Naive B cell (primary cell): ENCODE measurements at regions not wholly inside any gene's neighbourhood (a gene's known extent, or its start where the extent isn't known, plus 50 kb on each side); places are given as distances from the start of the nearest gene placed in this dataset.

ENCODE experiments used
- ATAC-seq, 2 donors: fragments of 150-1000 bp; cut with Tn5 transposase; 2 replicates each; pipeline ENCODE4 v1.10.0; 2021; ENCODE audit warnings: low read depth in 2 of 2, mild to moderate bottlenecking in 2 of 2, moderate library complexity in 2 of 2
- DNase-seq: peaks from one replicate; pipeline ENCODE4 v3.0.0; 2022
- H3K27ac Mint-ChIP-seq, 6 donors: one replicate each; pipeline ENCODE4 v1.8.0; 2020 to 2022; ENCODE audit warnings: mild to moderate bottlenecking in 6 of 6, mixed read lengths in 6 of 6, moderate library complexity in 5 of 6, inconsistent platforms in 2 of 6
- H3K27me3 Mint-ChIP-seq, 3 donors: one replicate each; pipeline ENCODE4 v1.8.0; 2021 to 2022; ENCODE audit warnings: mixed read lengths in 3 of 3, mild to moderate bottlenecking in 1 of 3
- H3K36me3 Mint-ChIP-seq, 2 donors: one replicate each; pipeline ENCODE4 v1.8.0; 2020 to 2022; ENCODE audit warnings: mixed read lengths in 2 of 2, inconsistent platforms in 1 of 2, mild to moderate bottlenecking in 1 of 2
- H3K4me1 Mint-ChIP-seq, 3 donors: one replicate each; pipeline ENCODE4 v1.8.0; 2020 to 2022; ENCODE audit warnings: mixed read lengths in 3 of 3, inconsistent platforms in 1 of 3, mild to moderate bottlenecking in 1 of 3, moderate library complexity in 1 of 3
- H3K4me3 Mint-ChIP-seq, 8 donors: one replicate each; pipeline ENCODE4 v1.8.0; 2020 to 2022; ENCODE audit warnings: mild to moderate bottlenecking in 8 of 8, mixed read lengths in 8 of 8, moderate library complexity in 8 of 8, inconsistent platforms in 2 of 8
- H3K9me3 Mint-ChIP-seq, 7 donors: one replicate each; pipeline ENCODE4 v1.8.0; 2020 to 2022; ENCODE audit warnings: mixed read lengths in 7 of 7, mild to moderate bottlenecking in 5 of 7, inconsistent platforms in 2 of 7, moderate library complexity in 1 of 7

- Mint-ChIP-seq H3K9me3 (peaks cover 0 to 7% (median 2%) of the 10 kb centered on the region in 7 donors), H3K4me3 (no peak overlapping the region), H3K36me3 (no peaks in the 10 kb centered on the region), H3K27ac (no peak overlapping the region), H3K27me3 (peaks cover 16 to 32% (median 31%) of the 10 kb centered on the region in 3 donors), H3K4me1 (no peaks in the 10 kb centered on the region)
- DNase-seq (no peak), ATAC-seq (no peak)
Measured at GRCh38 chr5:135689506-135689905, 110.7 kb upstream of the CXCL14 start.

GRCh38 chr5:135688385-135688784, 109.6 kb upstream of the CXCL14 start:
- H3K9me3 Mint-ChIP-seq, result peaks cover 0 to 7% (median 2%) of the 10 kb centered on the region in 7 donors
- H3K36me3 Mint-ChIP-seq, result no peaks in the 10 kb centered on the region
- H3K27me3 Mint-ChIP-seq, result peaks cover 20 to 32% (median 31%) of the 10 kb centered on the region in 3 donors
- no peak overlapping the region for H3K27ac Mint-ChIP-seq
- H3K4me1 Mint-ChIP-seq, result no peaks in the 10 kb centered on the region
- ATAC-seq (no peak), DNase-seq (no peak)
- no peak overlapping the region for H3K4me3 Mint-ChIP-seq

- DNase-seq (no peak), ATAC-seq (no peak)
- peaks cover 0 to 12% of the 10 kb centered on the region in 2 donors for H3K36me3 Mint-ChIP-seq
- H3K4me3 Mint-ChIP-seq, result no peak overlapping the region
- peaks cover 9 to 35% (median 19%) of the 10 kb centered on the region in 7 donors for H3K9me3 Mint-ChIP-seq
- H3K4me1 Mint-ChIP-seq, result no peaks in the 10 kb centered on the region
- H3K27ac Mint-ChIP-seq, result no peak overlapping the region
- H3K27me3 Mint-ChIP-seq, result peaks cover 11 to 13% (median 13%) of the 10 kb centered on the region in 3 donors
Measured at GRCh38 chr5:135683189-135683588, 104.4 kb upstream of the CXCL14 start.

- Mint-ChIP-seq H3K9me3 (peaks cover 20 to 60% (median 38%) of the 10 kb centered on the region in 7 donors), H3K4me1 (no peaks in the 10 kb centered on the region), H3K36me3 (peaks cover 0 to 20% of the 10 kb centered on the region in 2 donors), H3K27ac (no peak overlapping the region), H3K4me3 (no peak overlapping the region), H3K27me3 (peaks cover under 1 to 12% (median 6%) of the 10 kb centered on the region in 3 donors)
- DNase-seq, result no peak
- no peak for ATAC-seq
Measured at GRCh38 chr5:135680713-135681112, 101.9 kb upstream of the CXCL14 start.

- Mint-ChIP-seq H3K27ac (no peak overlapping the region), H3K4me1 (no peaks in the 10 kb centered on the region), H3K9me3 (peaks cover 20 to 60% (median 39%) of the 10 kb centered on the region in 7 donors), H3K27me3 (peaks cover 0 to 6% (median 4%) of the 10 kb centered on the region in 3 donors), H3K36me3 (peaks cover 0 to 20% of the 10 kb centered on the region in 2 donors), H3K4me3 (no peak overlapping the region)
- ATAC-seq (no peak), DNase-seq (no peak)
Measured at GRCh38 chr5:135678640-135679268, 100.0 kb upstream of the CXCL14 start.

GRCh38 chr5:135671966-135672365, 93.2 kb upstream of the CXCL14 start:
- Mint-ChIP-seq H3K36me3 (peaks cover 0 to 8% of the 10 kb centered on the region in 2 donors), H3K4me3 (no peak overlapping the region), H3K9me3 (peaks cover 4 to 19% (median 13%) of the 10 kb centered on the region in 7 donors), H3K27me3 (peaks cover 0 to 4% (median 0%) of the 10 kb centered on the region in 3 donors), H3K4me1 (no peaks in the 10 kb centered on the region), H3K27ac (no peak overlapping the region)
- DNase-seq (no peak), ATAC-seq (no peak)

GRCh38 chr5:135671052-135671705, 92.4 kb upstream of the CXCL14 start:
- peaks cover 0 to under 1% (median 0%) of the 10 kb centered on the region in 3 donors for H3K27me3 Mint-ChIP-seq
- H3K4me3 Mint-ChIP-seq, result no peak overlapping the region

GRCh38 chr5:135670588-135670987, 91.8 kb upstream of the CXCL14 start:
- no peaks in the 10 kb centered on the region for H3K4me1 Mint-ChIP-seq
- H3K27me3 Mint-ChIP-seq, result no peaks in the 10 kb centered on the region
- H3K27ac Mint-ChIP-seq, result no peak overlapping the region
- H3K4me3 Mint-ChIP-seq, result no peak overlapping the region
- ATAC-seq (no peak), DNase-seq (no peak)
- no peaks in the 10 kb centered on the region for H3K36me3 Mint-ChIP-seq
- peaks cover 0 to 6% (median 2%) of the 10 kb centered on the region in 7 donors for H3K9me3 Mint-ChIP-seq

More at GRCh38 chr5:135671052-135671705, 92.4 kb upstream of the CXCL14 start:
- H3K36me3 Mint-ChIP-seq, result peaks cover 0 to 4% of the 10 kb centered on the region in 2 donors
- peaks cover under 1 to 11% (median 6%) of the 10 kb centered on the region in 7 donors for H3K9me3 Mint-ChIP-seq
- DNase-seq (no peak), ATAC-seq (no peak)
- no peaks in the 10 kb centered on the region for H3K4me1 Mint-ChIP-seq
- H3K27ac Mint-ChIP-seq, result no peak overlapping the region

GRCh38 chr5:135669416-135669815, 90.6 kb upstream of the CXCL14 start:
- H3K9me3 Mint-ChIP-seq, result peaks cover 0 to 3% (median 0%) of the 10 kb centered on the region in 7 donors
- H3K36me3 Mint-ChIP-seq, result no peaks in the 10 kb centered on the region
- DNase-seq (no peak), ATAC-seq (no peak)
- H3K4me1 Mint-ChIP-seq, result no peaks in the 10 kb centered on the region
- no peak overlapping the region for H3K27ac Mint-ChIP-seq
- H3K4me3 Mint-ChIP-seq, result no peak overlapping the region
- H3K27me3 Mint-ChIP-seq, result no peaks in the 10 kb centered on the region

GRCh38 chr5:135667673-135668072, 88.9 kb upstream of the CXCL14 start:
- H3K27me3 Mint-ChIP-seq, result peaks cover 3 to 6% (median 4%) of the 10 kb centered on the region in 3 donors
- no peaks in the 10 kb centered on the region for H3K4me1 Mint-ChIP-seq

GRCh38 chr5:135667204-135667603, 88.4 kb upstream of the CXCL14 start:
- Mint-ChIP-seq H3K27ac (no peak overlapping the region), H3K4me1 (no peaks in the 10 kb centered on the region), H3K4me3 (no peak overlapping the region), H3K27me3 (peaks cover 5 to 9% (median 6%) of the 10 kb centered on the region in 3 donors), H3K9me3 (peaks cover 0 to 4% (median 0%) of the 10 kb centered on the region in 7 donors), H3K36me3 (no peaks in the 10 kb centered on the region)
- DNase-seq, result no peak
- ATAC-seq, result no peak

More at GRCh38 chr5:135667673-135668072, 88.9 kb upstream of the CXCL14 start:
- no peaks in the 10 kb centered on the region for H3K36me3 Mint-ChIP-seq
- H3K9me3 Mint-ChIP-seq, result peaks cover 0 to 3% (median 0%) of the 10 kb centered on the region in 7 donors
- ATAC-seq (no peak), DNase-seq (no peak)
- no peak overlapping the region for H3K4me3 Mint-ChIP-seq
- no peak overlapping the region for H3K27ac Mint-ChIP-seq

- Mint-ChIP-seq H3K4me1 (no peaks in the 10 kb centered on the region), H3K4me3 (no peak overlapping the region), H3K9me3 (peaks cover 8 to 21% (median 15%) of the 10 kb centered on the region in 7 donors), H3K27ac (no peak overlapping the region), H3K36me3 (peaks cover 0 to 7% of the 10 kb centered on the region in 2 donors), H3K27me3 (peaks cover 5 to 9% (median 6%) of the 10 kb centered on the region in 3 donors)
- DNase-seq, result no peak
- no peak for ATAC-seq
Measured at GRCh38 chr5:135662683-135663082, 83.9 kb upstream of the CXCL14 start.

GRCh38 chr5:135662061-135662481, 83.3 kb upstream of the CXCL14 start:
- no peaks in the 10 kb centered on the region for H3K4me1 Mint-ChIP-seq
- no peak overlapping the region for H3K4me3 Mint-ChIP-seq
- DNase-seq (no peak), ATAC-seq (no peak)
- peaks cover 5 to 9% (median 6%) of the 10 kb centered on the region in 3 donors for H3K27me3 Mint-ChIP-seq
- peaks cover 8 to 23% (median 16%) of the 10 kb centered on the region in 7 donors for H3K9me3 Mint-ChIP-seq
- peaks cover 0 to 7% of the 10 kb centered on the region in 2 donors for H3K36me3 Mint-ChIP-seq
- H3K27ac Mint-ChIP-seq, result no peak overlapping the region
